SK-N-SH treated with all-trans-retinoic acid at 6 μM for 48 hours (cell line): ENCODE measurements at regions not wholly inside any gene's neighbourhood (a gene's known extent, or its start where the extent isn't known, plus 50 kb on each side); places are given as distances from the start of the nearest gene placed in this dataset.
A peak's percentile ranks its signal among the peaks of the same experiment; 100 is the strongest.

Experiments
- ATAC-seq: fragments of 200-7000 bp; cut with Tn5 transposase; 3 replicates; pipeline ENCODE4 v1.9.1; 2020; ENCODE audit warnings: mild to moderate bottlenecking, moderate library complexity
- ARNTL ChIP-seq: fragments of 450-650 bp; formaldehyde crosslinking; IDR thresholded peaks from 2 replicates; pipeline ENCODE4 v1.5.0; 2020; ENCODE audit warnings: low read depth, mild to moderate bottlenecking, moderate library complexity, borderline replicate concordance
- BACH2 ChIP-seq: fragments of 250-450 bp; sonication (Bioruptor Pico); IDR thresholded peaks from 2 replicates; pipeline ENCODE4 v1.9.0; 2021; ENCODE audit warnings: mild to moderate bottlenecking, borderline replicate concordance
- CREB5 ChIP-seq: fragments of 250-450 bp; sonication (Bioruptor Pico); IDR thresholded peaks from 2 replicates; pipeline ENCODE4 v1.5.1; 2020; ENCODE audit warnings: low read depth, mild to moderate bottlenecking, moderate library complexity
- CSDC2 ChIP-seq: fragments of 250-450 bp; sonication (Bioruptor Pico); IDR thresholded peaks from 2 replicates; pipeline ENCODE4 v1.5.0; 2020; ENCODE audit warnings: mild to moderate bottlenecking, moderate library complexity
- ESRRG ChIP-seq: fragments of 250-450 bp; sonication (Bioruptor Pico); IDR thresholded peaks from 2 replicates; pipeline ENCODE4 v1.6.1; 2021; ENCODE audit warnings: mild to moderate bottlenecking
- GLIS3 ChIP-seq: fragments of 250-450 bp; sonication (Bioruptor Pico); IDR thresholded peaks from 2 replicates; pipeline ENCODE4 v1.5.0; 2020; ENCODE audit warnings: mild to moderate bottlenecking, moderate library complexity
- ISL1 ChIP-seq: fragments of 250-450 bp; sonication (Bioruptor Pico); IDR thresholded peaks from 2 replicates; pipeline ENCODE4 v2.1.2; 2022; ENCODE audit warnings: mild to moderate bottlenecking, moderate library complexity
- OSR1 ChIP-seq: fragments of 250-450 bp; sonication (Bioruptor Pico); IDR thresholded peaks from 2 replicates; pipeline ENCODE4 v1.8.0; 2022; ENCODE audit warnings: moderate library complexity, mild to moderate bottlenecking, inconsistent platforms
- PATZ1 ChIP-seq: fragments of 250-450 bp; sonication (Bioruptor Pico); IDR thresholded peaks from 2 replicates; pipeline ENCODE4 v1.8.0; 2020; ENCODE audit warnings: mild to moderate bottlenecking, moderate library complexity, borderline replicate concordance
- POU6F1 ChIP-seq: fragments of 250-450 bp; sonication (Bioruptor Pico); IDR thresholded peaks from 2 replicates; pipeline ENCODE4 v1.8.0; 2021; ENCODE audit warnings: low read depth, mild to moderate bottlenecking, moderate library complexity, borderline replicate concordance
- RARB ChIP-seq: fragments of 250-450 bp; sonication (Bioruptor Pico); IDR thresholded peaks from 2 replicates; pipeline ENCODE4 v1.8.0; 2021; ENCODE audit warnings: mild to moderate bottlenecking, moderate library complexity
- SNAI2 ChIP-seq: fragments of 250-450 bp; sonication (Bioruptor Pico); IDR thresholded peaks from 2 replicates; pipeline ENCODE4 v1.5.0; 2020; ENCODE audit warnings: mild to moderate bottlenecking, moderate library complexity
- TCF4 ChIP-seq: fragments of 250-450 bp; sonication (Bioruptor Pico); IDR thresholded peaks from 2 replicates; pipeline ENCODE4 v1.8.0; 2021; ENCODE audit warnings: mild to moderate bottlenecking, moderate library complexity, borderline replicate concordance
- TOX ChIP-seq: fragments of 250-450 bp; sonication (Bioruptor Pico); IDR thresholded peaks from 2 replicates; pipeline ENCODE4 v1.8.0; 2021; ENCODE audit warnings: mild to moderate bottlenecking, moderate library complexity, borderline replicate concordance
- TSHZ2 ChIP-seq: fragments of 250-450 bp; sonication (Bioruptor Pico); IDR thresholded peaks from 2 replicates; pipeline ENCODE4 v1.5.0; 2020; ENCODE audit warnings: mild to moderate bottlenecking, moderate library complexity
- ZC3H10 ChIP-seq: fragments of 250-450 bp; sonication (Bioruptor Pico); IDR thresholded peaks from 2 replicates; pipeline ENCODE4 v1.5.1; 2021; ENCODE audit warnings: mild to moderate bottlenecking, moderate library complexity
- ZFP3 ChIP-seq: fragments of 250-450 bp; sonication (Bioruptor Pico); IDR thresholded peaks from 2 replicates; pipeline ENCODE4 v1.5.0; 2020; ENCODE audit warnings: mild to moderate bottlenecking, moderate library complexity
- ZFP30 ChIP-seq: fragments of 450-650 bp; formaldehyde crosslinking; IDR thresholded peaks from 2 replicates; pipeline ENCODE4 v1.5.0; 2022; ENCODE audit warnings: mild to moderate bottlenecking, moderate library complexity
- ZNF565 ChIP-seq: fragments of 450-650 bp; formaldehyde crosslinking; conservative IDR thresholded peaks from 2 replicates; pipeline ENCODE4 v1.5.0; 2020; ENCODE audit warnings: low read depth, mild to moderate bottlenecking, moderate library complexity
- ZNF70 ChIP-seq: fragments of 450-650 bp; formaldehyde crosslinking; IDR thresholded peaks from 2 replicates; pipeline ENCODE4 v1.5.0; 2020; ENCODE audit warnings: mild to moderate bottlenecking, moderate library complexity
- ZNF8 ChIP-seq: fragments of 450-650 bp; formaldehyde crosslinking; IDR thresholded peaks from 2 replicates; pipeline ENCODE4 v1.5.0; 2020; ENCODE audit warnings: mild to moderate bottlenecking, moderate library complexity

- ATAC-seq, result no peak
- no peak for TF ChIP-seq ARNTL
- no peak for TF ChIP-seq ZFP30
- TF ChIP-seq CREB5 (CRISPR knock-in tag), result no peak
- no peak for TF ChIP-seq ZNF565
- no peak for TF ChIP-seq PATZ1 (CRISPR knock-in tag)
- TF ChIP-seq ZFP3 (CRISPR knock-in tag), result no peak
- no peak for TF ChIP-seq RARB (CRISPR knock-in tag)
- no peak for TF ChIP-seq GLIS3 (CRISPR knock-in tag)
- TF ChIP-seq ZNF8 (CRISPR knock-in tag), result no peak
- TF ChIP-seq ZNF70 (CRISPR knock-in tag), result no peak
- TF ChIP-seq CSDC2, result no peak
- no peak for TF ChIP-seq TSHZ2
- no peak for TF ChIP-seq ZC3H10 (CRISPR knock-in tag)
- TF ChIP-seq SNAI2, result no peak
- no peak for TF ChIP-seq ISL1
- TF ChIP-seq OSR1 (CRISPR knock-in tag), result no peak
- no peak for TF ChIP-seq ESRRG (CRISPR knock-in tag)
- no peak for TF ChIP-seq TCF4 (CRISPR knock-in tag)
Measured at GRCh38 chr1:178628637-178629251, 96.3 kb upstream of the RALGPS2 start.

- TF ChIP-seq ESRRG (CRISPR knock-in tag), result no peak
- TF ChIP-seq ZNF8 (CRISPR knock-in tag), result no peak
- TF ChIP-seq TOX (CRISPR knock-in tag), result no peak
- TF ChIP-seq CREB5 (CRISPR knock-in tag), result no peak
- no peak for TF ChIP-seq SNAI2
- no peak for TF ChIP-seq POU6F1 (CRISPR knock-in tag)
- TF ChIP-seq ZC3H10 (CRISPR knock-in tag), result no peak
- no peak for TF ChIP-seq BACH2 (CRISPR knock-in tag)
- no peak for TF ChIP-seq ZFP3 (CRISPR knock-in tag)
- no peak for TF ChIP-seq OSR1 (CRISPR knock-in tag)
- no peak for TF ChIP-seq CSDC2
- TF ChIP-seq ZFP30, result no peak
- TF ChIP-seq ISL1, result no peak
- no peak for TF ChIP-seq TCF4 (CRISPR knock-in tag)
- TF ChIP-seq TSHZ2, result no peak
- no peak for TF ChIP-seq GLIS3 (CRISPR knock-in tag)
- no peak for TF ChIP-seq ARNTL
- no peak for TF ChIP-seq PATZ1 (CRISPR knock-in tag)
- ATAC-seq, result peak; percentile 73
Measured at GRCh38 chr1:178629252-178630154, 95.5 kb upstream of the RALGPS2 start.
